HG03558 (cell line): ENCODE measurements at regions not wholly inside any gene's neighbourhood (a gene's known extent, or its start where the extent isn't known, plus 50 kb on each side); places are given as distances from the start of the nearest gene placed in this dataset.
"Not testable (repeated sequence)": the region's sequence is repeated elsewhere in the genome, so short reads cannot be mapped to it uniquely, and the experiment has no call there.

Experiments used
- ATAC-seq: cut with Tn5 transposase; IDR thresholded peaks from one replicate; pipeline ENCODE4 v1.9.1; 2021; ENCODE audit warnings: moderate number of reproducible peaks; ENCODE audit not compliant: unreplicated experiment; ENCODE audit errors: extremely low read depth

DNA sequence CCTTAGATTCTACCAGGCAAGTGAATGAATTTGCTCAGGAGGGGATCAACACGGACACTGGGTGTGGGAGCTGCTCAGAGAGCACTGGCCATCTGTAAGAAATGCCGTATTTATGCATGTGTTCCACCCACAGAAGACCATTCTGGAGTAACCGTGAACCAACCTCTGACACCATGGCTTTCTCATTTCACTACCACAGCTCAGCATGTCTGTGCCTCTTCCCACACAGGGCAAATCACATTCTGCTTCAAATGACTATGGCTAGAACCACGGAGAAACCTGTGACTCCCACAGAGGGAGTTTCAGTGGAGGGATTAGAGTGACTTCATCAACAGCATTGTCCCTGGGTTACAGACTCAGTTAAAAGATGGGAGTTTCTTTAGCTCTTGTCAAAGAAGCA is 893.4 kb downstream of the XPNPEP1 start:
- no peak for ATAC-seq

DNA sequence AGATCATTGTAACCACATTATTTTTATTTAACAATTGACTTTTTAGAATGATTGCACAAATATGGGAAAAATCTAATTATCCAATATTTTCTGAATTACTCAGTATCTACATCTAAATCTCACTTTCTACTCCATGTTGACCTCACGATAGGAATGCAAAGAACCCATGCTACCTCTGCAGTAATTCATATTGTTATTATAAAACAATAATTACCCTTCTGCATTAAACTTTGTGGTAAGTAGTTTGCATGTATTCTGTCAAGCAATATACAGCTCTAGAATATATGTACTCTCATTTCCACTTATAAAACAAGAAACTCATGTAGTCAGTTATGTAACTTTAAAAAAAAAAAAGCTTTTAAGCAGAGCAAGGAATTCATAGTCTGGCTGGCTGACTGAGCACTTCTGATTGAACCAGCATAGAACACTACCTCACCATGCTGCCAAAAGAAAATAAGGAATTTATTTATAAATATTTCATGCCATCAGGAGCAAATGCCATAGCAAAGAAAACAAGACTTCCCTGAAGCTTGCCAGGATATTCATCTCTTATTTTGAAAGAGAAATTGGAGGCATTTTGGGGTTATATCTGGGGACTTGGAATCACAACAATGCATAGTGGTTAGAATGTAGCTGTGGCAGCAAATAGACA is 895.7 kb downstream of the XPNPEP1 start:
- no peak for ATAC-seq

DNA sequence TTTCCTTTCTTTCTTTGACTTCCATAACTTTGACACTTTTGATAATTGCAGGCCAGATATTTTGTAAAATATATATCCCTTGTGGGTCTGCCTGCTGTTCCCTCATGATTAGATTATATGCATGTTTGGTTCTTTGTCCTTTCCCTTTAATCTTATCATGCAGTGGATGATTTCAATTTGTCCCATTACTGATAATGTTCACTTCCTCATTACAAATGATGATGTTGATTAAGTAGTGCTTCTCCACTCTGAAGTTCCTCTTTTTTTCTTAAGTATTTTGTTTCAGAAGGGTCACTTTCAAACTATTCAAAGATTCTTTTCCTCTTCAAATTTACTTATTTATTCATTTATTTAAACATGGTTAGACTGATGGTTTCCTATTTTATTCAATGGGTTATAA is 898.1 kb downstream of the XPNPEP1 start:
- no peak for ATAC-seq

DNA sequence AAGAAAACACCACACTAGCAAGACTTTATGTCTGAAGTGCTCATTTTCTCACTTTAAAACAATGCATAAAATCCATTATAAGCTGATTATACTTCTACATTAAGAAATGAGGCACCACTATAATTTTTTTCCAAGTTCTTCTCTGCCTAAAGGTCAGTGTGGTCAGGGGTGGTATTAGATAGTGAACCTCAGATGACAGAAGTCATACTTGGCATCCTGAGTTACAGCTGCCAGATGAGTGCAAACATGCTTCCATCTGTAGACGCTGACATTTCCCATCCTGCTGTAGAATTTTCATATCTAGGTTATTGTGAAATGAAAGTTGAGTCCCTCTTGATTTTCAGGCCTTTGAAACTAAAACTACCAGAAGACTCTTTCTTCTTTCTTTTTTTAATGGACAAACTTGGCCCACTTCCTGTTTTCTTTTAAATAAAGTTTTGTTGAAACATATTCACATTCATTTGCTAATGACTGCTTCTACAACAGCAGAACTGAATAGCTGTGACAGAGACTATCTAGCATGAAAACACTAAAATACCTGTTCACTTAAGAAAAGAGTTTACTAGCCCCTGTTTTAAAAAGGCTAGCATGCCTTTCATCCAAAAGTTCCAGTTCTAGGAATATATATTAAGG is 900.8 kb downstream of the XPNPEP1 start:
- ATAC-seq, result no peak

DNA sequence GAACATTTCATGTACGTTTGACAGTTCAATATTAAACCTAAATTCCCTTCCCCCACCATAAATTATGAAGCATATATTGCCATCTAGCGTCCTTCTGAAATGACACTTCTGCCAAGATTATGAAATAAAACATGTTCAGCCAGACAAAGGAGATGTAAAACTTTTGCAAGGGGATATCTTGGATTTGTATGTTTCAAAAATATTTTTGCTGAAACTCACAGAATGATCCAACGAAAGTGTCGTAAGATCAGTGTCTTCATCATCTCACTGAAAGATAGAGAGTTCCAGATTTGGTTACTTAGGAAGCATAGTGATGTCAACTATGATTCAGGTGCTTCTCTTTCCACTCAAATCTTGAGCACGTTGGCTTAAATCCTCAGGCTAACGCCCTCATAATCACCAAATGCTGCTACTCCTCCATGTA is 904.3 kb downstream of the XPNPEP1 start:
- no peak for ATAC-seq

DNA sequence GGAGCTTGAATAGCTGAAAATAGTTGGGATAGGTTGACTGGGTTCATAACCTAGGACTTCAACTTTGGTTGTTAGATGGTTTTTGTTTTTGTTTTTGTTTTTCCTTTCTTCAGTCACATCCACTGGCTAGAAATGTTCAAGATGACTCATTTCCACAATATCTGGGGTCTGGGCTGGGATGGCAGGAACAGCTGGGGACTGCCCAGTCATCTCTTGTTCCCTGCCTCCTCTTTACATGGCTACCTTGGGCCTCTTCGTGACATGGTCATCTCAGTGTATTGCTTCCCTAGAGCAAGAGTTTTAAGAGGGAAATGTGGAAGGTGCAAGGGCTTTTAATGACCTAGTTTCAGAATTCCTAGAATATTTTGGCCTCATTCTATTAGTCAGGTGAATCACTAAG is 915.8 kb downstream of the XPNPEP1 start:
- no peak for ATAC-seq

DNA sequence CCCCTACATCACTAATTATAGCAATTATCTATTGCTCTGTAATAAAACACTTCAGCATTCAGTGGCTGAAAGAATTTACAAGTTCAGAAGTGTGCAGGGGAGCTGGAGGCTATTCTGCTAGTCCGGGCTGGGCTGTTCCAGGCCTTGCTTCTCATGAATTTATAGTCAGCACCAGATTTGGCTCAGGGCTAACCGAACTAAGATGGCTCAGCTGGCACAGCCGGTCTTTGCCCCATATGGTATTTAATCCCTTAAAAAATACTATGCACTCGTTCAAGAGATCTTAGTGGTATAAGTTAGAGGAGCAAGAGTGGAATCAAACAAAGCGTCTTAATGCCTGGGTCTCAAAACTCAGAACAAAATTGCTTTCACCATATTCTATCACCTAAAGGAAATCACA is 932.9 kb downstream of the XPNPEP1 start:
- no peak for ATAC-seq

DNA sequence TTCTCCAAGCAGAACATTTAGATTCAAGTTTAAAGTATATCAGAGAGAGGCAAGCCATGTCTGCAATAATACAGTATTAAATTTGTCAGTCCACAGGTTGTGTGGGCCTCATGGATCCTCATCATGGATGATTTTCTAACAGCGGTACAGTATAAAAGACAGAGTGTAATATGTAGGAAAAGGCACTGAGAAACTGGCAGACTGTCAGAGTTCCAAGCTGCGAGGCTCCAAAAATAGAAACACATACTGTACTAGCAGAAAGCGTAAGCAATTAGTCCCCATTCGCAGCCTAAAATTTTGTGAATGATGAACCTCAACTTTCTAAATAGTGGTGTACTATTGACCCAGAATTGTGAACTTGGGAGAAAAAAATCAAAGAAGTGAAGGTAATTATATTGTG is 933.3 kb downstream of the XPNPEP1 start:
- no peak for ATAC-seq

DNA sequence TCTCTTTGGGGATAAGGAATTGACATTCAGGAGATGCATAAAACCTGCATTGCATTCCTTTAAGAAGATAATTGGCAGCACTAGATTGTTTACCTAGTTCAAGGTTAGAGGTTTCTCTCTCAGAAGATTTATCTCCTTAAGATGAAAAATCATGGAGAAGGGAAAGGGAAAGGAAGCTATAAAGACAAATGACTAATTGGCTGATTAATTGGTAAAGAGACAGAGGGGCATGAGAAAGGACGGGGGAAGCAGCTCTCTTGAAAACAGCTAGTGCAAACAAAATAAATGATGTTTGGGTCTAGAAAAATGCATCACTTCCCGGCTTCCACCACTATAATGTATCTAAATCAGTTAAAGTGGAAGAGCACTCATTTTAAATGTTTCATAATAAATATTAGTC is 941.2 kb downstream of the XPNPEP1 start:
- ATAC-seq, result no peak

DNA sequence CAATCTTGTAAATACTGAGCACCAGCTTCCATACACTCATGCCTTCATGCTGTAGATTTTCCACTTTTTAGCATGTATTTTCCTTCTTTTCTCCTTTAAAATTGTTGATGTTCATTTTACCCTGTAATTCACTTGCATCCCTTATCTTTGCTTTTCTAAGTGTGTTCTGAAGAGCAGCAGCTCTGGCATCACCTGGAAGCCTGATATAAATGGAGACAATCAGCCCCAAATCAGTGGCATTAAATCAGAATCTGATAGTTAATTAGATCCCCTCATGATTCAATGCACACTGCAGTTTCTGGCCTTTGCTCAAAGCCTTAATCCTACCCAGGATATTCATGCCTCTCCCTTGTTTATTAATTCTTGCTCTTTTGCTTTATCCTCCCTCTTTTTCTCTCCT is 942.4 kb downstream of the XPNPEP1 start:
- no peak for ATAC-seq

DNA sequence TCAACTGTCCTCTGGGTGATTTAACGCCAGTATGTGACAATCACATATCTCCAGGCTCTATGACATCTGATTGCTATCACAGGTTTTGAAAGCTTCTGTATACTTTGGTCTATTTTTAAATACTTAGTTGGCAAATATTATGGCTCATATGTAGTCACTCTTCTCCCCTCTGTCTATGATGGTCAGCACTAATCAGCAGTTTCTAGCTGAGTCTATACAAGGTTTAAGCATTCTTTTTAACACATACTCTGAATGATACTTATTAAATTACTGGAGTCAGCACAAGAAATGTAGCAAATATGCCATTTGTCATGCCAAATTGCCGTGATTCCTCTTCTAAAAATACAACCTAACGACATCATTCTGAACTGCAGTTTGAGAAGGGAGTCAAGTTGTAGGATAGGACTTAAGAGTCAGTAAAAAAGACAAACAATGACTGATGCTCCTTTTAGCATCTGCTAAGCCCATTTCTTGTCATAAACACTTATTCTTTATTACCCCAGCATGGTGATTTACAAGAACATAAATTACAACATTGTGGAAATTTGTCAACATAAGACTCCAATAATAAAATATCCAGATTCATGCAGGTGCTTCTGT is 947.8 kb downstream of the XPNPEP1 start:
- no peak for ATAC-seq

DNA sequence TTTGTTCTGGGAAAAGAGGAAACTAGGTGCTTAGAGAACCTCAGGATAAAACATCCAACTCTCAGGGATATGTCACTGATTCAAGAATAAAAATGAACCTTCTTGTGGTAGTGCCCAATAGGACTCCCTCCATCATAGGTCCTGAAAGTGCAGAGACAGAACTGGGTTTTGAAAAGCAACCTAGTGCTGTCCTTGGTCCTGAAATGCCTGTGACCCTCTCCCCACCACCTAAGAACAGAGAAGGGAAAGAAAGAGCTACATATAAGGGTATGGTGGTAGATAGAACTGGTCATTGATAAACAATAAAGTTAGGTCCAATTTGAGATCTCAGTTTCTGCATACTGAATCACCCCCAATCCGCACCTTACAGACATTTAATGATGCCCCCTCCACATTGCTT is 953.3 kb downstream of the XPNPEP1 start:
- ATAC-seq, result no peak

DNA sequence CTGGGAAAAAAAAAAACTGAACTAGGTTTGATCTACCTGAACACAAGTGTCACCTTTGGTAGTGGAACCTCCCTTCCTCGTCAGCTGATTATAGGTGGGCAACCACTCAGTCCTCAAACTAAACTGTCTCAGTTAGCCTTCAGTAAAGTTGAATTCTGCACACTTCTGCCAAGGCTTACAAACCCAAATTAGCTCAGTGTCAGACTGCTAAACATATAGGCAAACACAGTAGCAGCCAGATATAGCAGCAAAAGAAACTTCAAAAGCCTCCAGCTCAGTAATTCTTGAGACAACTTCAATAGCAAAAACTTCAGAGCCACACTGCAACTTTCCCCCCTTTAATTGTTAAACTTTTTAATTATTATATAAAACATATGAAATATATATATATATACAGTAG is 956.9 kb downstream of the XPNPEP1 start:
- no peak for ATAC-seq

DNA sequence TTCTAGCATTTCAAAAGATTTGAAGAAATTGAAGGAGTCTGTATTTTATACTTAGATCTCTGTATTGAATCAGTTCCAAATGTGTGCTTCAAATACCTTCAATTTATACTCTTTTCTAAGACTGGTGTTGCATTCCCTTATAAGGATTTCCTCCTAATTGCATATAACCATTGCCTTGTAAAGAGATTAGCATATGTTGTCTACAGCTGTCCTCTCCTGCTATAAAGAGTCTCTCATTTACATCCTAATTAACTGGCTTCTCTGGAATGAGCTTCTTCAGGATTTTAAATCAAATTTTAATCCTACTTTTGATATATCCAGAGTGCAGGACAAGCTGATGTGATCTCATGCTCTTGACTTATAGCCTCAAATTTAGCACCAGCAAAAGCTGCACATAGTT is 957.3 kb downstream of the XPNPEP1 start:
- no peak for ATAC-seq

DNA sequence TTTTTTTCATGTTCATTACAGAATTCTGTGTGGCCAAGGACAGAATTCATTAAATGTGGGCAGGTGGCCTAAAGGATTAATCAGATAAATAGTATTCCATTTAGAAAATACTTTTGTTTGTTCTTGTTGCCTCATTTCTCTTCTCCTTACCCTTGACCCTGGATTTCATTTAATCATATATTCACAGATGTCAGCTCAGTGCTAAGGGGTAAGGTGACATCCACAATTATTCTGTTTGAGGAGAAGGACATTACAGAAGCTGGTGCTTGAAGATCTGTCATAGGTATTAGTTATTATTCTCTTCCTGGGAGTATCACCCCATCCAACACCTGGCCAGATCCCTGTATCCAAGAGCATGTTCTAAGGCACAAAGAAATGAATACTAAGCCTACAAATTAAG is 961.1 kb downstream of the XPNPEP1 start:
- no peak for ATAC-seq

DNA sequence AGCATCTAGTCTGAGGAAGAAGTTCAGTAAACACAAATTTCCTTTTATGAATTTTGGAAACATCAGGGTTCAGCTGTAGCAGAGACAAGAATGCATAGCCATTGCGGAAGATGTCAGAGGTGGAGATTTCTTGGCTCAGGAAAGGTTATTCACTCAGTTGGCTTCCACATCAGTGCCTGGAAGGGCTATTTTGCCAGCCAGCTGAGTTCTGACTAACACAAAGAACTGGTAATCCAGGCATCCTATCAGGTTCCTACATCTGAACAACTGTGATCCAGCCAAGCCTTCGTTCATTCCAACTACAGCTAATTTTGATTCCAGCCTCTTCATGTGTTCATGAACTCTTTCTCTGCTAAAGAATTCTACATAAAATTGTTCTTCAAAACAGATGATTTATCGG is 965.6 kb downstream of the XPNPEP1 start:
- ATAC-seq, result no peak

DNA sequence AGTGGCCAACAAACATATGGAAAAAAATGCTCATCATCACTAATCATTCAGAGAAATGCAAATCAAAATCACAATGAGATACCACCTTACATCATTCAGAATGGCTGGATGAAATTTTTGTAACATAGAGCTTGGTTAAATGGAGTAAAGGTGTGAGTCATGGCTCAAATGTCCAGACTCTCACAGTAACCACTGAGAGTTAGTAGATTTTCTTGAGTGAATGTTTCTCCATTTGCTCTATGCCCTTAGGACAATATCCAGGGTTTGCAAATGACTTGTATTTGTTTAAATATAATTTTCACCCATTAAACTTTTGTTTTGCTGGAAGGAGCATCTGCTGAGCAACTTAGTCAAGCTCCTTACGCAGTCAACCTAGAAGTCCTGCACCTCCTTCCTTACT is 967.2 kb downstream of the XPNPEP1 start:
- ATAC-seq, result no peak

DNA sequence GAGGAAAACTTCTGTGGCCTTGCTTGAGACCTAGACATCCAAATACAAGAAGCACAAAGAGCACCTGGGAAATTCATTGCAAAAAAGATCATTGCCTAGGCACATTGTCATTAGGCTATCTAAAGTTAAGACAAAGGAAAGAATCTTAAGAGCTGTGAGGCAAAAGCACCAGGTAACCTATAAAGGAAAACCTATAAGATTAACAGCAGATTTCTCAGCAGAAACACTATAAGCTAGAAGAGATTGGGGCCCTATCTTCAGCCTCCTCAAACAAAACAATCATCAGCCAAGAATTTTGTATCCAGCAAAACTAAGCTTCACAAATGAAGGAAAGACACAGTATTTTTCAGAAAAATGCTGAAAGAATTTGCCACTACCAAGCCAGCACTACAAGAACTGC is 1003.3 kb downstream of the XPNPEP1 start:
- ATAC-seq, result not testable (repeated sequence)

DNA sequence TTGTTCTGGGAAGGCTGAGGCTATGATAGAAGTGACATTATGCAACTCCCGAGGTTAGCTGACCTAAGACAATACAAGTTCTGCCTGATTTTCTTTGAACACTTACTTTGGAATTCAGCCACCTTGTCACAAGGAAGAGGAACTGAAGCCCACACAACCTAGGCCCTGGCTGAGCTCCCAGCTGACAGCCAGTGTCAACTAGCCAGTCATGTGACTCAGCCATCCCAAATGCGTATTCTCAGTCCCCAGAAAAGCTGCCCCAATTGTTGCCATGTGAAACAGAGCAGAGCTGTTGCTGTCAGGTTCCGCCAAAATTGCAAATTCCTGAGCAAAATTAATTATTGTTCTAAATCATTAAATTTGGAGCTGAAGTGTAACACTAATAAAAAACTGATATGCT is 1010.0 kb downstream of the XPNPEP1 start:
- ATAC-seq, result no peak

DNA sequence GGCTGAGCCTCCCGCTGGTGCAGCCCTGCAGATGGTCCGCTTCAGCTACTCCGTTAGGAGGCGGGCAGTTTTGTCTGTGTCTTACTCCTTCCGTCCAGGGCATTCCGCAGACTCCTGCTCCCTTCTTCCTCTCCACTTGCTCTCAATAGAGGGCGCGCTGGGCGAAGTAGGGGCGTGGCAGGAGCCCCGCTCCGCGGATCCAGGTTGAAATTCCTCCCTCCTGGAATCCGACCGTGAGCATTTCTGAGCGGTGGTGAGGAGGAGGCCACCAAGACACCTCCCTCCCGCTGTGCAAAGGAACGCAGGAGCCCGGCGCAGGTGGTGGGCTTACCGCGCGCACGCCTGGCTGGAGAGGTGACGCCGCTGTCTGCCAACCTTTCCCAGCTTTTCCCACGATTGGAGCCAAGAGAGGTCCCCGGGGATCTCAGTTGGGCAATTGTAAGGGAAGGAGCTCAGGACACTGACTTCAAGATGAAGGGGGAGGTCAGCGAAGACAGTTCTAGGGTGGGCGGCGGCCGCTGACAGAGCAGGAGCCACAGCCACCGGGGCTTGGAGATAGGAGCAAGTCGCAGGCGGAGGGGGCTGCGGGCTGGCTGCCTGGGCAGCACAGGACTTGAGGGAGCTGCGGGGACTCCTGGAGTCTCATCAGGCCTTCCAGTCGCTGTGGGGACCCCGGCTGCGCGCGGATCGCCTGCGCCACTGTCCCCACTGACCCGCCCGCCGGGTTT is 1011.3 kb downstream of the XPNPEP1 start:
- no peak for ATAC-seq

DNA sequence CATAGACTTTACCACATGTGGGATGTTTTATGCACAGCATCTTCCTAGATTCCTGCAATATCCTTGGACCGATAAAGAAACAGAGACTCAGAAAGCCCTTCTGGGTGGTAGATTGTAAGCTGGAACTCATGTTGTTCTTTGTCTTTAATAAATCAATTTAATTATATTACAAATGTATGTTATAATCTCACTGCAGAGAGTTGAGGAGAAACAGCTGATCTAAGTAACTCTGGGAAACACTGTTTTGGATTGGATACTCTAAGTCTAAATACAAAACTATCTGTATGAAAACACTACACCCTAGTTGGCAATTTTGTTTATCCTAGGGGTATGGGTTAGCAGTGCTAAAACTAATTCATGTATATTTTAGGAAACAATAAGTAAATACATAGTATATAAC is 1015.2 kb downstream of the XPNPEP1 start:
- ATAC-seq, result no peak
